PC-9 (cell line): ENCODE measurements at regions not wholly inside any gene's neighbourhood (a gene's known extent, or its start where the extent isn't known, plus 50 kb on each side); places are given as distances from the start of the nearest gene placed in this dataset.

Source experiments
- BruUV-seq: library from RNA; stranded (reverse); fragments of 400-500 nt; replicated peaks from 2 replicates; lab custom pipeline; 2021; lab: Mats Ljungman, UMichigan
- CTCF ChIA-PET: fragments of 300-600 bp; sonication (Branson Sonifier 250); formaldehyde crosslinking; loops from one replicate; lab custom pipeline; 2022; ENCODE audit warnings: antibody characterized with exemption; lab: Charles Lee
- POLR2A ChIA-PET: fragments of 300-600 bp; sonication (Branson Sonifier 250); formaldehyde crosslinking; loops from one replicate; lab custom pipeline; 2022; ENCODE audit warnings: antibody characterized with exemption; ENCODE audit not compliant: unreplicated experiment; lab: Charles Lee
- DNase-seq, 2 experiments: peaks; one replicate each; pipeline versions ENCODE4 v3.0.0 to v3.0.0-alpha.2; 2015 to 2022; ENCODE audit warnings: mixed read lengths in 1 of 2
- H2AFZ ChIP-seq: fragments of 200-600 bp; sonication (generic); 2 replicates; pipeline ENCODE4 v1.8.1; 2017; ENCODE audit warnings: antibody characterized with exemption
- H3F3A ChIP-seq: fragments of 200-600 bp; sonication (generic); 2 replicates; pipeline ENCODE4 v1.8.1; 2017; ENCODE audit warnings: antibody characterized with exemption, mild to moderate bottlenecking, low read depth; ENCODE audit not compliant: insufficient read depth
- H3K27ac ChIP-seq: fragments of 200-600 bp; sonication (generic); 2 replicates; pipeline ENCODE4 v1.6.1; 2016; ENCODE audit warnings: mixed run types
- H3K27me3 ChIP-seq: fragments of 200-600 bp; sonication (generic); 2 replicates; pipeline ENCODE4 v1.6.1; 2016; ENCODE audit warnings: low read depth, mixed run types; ENCODE audit not compliant: insufficient read depth
- H3K36me3 ChIP-seq: fragments of 200-600 bp; sonication (generic); 2 replicates; pipeline ENCODE4 v1.6.1; 2016; ENCODE audit warnings: low read depth, mixed run types
- H3K4me1 ChIP-seq: fragments of 200-600 bp; sonication (generic); replicated peaks from 2 replicates; pipeline ENCODE4 v1.6.1; 2016; ENCODE audit warnings: mixed run types; ENCODE audit not compliant: insufficient read depth
- H3K4me2 ChIP-seq: fragments of 200-600 bp; sonication (generic); 2 replicates; pipeline ENCODE4 v1.6.1; 2017; ENCODE audit warnings: mixed run types
- H3K4me3 ChIP-seq: fragments of 200-600 bp; sonication (generic); 2 replicates; pipeline ENCODE4 v1.6.1; 2016; ENCODE audit warnings: mixed run types
- H3K79me2 ChIP-seq: fragments of 200-600 bp; sonication (generic); 2 replicates; pipeline ENCODE4 v1.6.1; 2017; ENCODE audit warnings: low read depth, mixed run types
- H3K9me2 ChIP-seq: fragments of 200-600 bp; sonication (generic); 2 replicates; pipeline ENCODE4 v1.8.1; 2017; ENCODE audit warnings: mild to moderate bottlenecking; ENCODE audit not compliant: insufficient read depth
- H3K9me3 ChIP-seq: fragments of 200-600 bp; sonication (generic); 2 replicates; pipeline ENCODE4 v1.8.1; 2016; ENCODE audit warnings: low read depth; ENCODE audit not compliant: insufficient read depth
- H4K20me1 ChIP-seq: fragments of 200-600 bp; sonication (generic); 2 replicates; pipeline ENCODE4 v1.8.1; 2017; ENCODE audit not compliant: insufficient read depth
- EZH2 ChIP-seq: fragments of 200-600 bp; sonication (generic); IDR thresholded peaks from 2 replicates; pipeline ENCODE4 v1.8.0; 2017; ENCODE audit warnings: antibody characterized with exemption, low read depth
- intact Hi-C: fragments of 100-400 bp; cut with micrococcal nuclease; formaldehyde crosslinking; loops from one replicate; pipeline ENCODE4 v1.10.0; 2022; ENCODE audit not compliant: unreplicated experiment
- TF ChIP-seq, protein P1 (sequence below): fragments of 200-600 bp; sonication (generic); conservative IDR thresholded peaks from 2 replicates; pipeline ENCODE4 v1.6.1; 2017; ENCODE audit warnings: mixed run types, antibody characterized with exemption, mild to moderate bottlenecking, moderate library complexity

DNA sequence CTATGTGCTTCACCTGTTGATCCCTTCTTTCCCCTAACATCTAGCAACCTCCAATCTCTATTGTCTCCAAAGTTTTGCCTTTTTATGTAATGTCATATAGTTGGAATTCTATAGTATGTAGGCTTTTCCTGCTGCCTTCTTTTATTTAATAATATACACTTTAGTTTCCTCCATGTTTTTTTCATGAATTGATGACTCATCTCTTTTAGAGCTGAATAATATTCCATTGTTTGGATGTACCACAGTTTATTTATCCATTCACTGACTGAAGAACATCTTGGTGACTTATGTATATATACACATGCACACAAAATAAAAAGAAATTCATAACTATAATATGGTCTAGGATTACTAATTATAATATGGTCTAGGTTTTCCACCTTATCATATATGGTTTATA, 1314.2 kb downstream of the OTOL1 start:
- no TSS peak for BruUV-seq
- intact Hi-C loops, result no loop called here
- H4K20me1 ChIP-seq, result no peaks in the 10 kb centered on the region

DNA sequence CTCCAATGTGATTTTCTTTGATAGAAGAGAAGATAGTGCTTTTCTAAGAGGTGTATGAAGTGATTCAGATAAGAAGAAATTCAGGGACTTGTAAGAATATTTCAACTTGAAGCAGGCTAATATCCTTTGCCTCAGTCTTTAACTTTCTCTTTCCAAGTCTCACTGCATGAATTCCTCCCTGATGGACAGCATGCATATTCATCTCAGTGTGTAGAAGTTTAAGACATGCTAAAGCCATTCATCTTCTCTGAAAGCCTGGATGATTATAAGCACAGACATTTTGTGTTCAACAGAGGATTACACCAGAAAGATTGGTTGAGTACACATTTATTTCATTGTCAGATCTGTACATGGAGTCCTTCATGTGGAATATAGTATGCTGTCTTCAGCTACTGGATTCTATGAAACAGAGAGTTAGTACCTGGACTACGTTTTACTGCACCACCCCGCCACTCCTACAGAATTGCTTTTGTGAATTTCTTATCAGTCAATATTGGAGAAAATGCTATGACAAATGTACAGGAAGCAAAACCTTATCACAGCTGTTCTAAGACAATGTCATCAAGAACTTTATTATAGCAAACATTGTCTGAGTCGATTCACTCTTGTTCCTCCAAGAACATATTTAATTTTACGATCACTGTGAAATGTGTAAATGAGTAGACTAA, 1346.1 kb downstream of the OTOL1 start:
- H3K27ac ChIP-seq, result no peak overlapping the region
- no peaks in the 10 kb centered on the region for H3K4me1 ChIP-seq
- no TSS peak for BruUV-seq
- no peaks in the 10 kb centered on the region for H3K36me3 ChIP-seq
- CTCF ChIA-PET, result no interaction called here
- no peak for DNase-seq
- no peak overlapping the region for H3K4me2 ChIP-seq
- H3K9me2 ChIP-seq, result no peaks in the 10 kb centered on the region
- intact Hi-C loops, result no loop called here
- H3K4me3 ChIP-seq, result no peak overlapping the region
- H3K9me3 ChIP-seq, result no peaks in the 10 kb centered on the region
- H3K27me3 ChIP-seq, result no peaks in the 10 kb centered on the region
- no peak for TF ChIP-seq EZH2
- no peak overlapping the region for H2AFZ ChIP-seq
- POLR2A ChIA-PET, result no interaction called here
- no peaks in the 10 kb centered on the region for H3K79me2 ChIP-seq
- H4K20me1 ChIP-seq, result no peaks in the 10 kb centered on the region
- H3F3A ChIP-seq, result no peaks in the 10 kb centered on the region

More for the DNA sequence above, 1314.2 kb downstream of the OTOL1 start:
- no peaks in the 10 kb centered on the region for H3K79me2 ChIP-seq
- H3K9me2 ChIP-seq, result no peaks in the 10 kb centered on the region
- DNase-seq, result no peak
- H3K9me3 ChIP-seq, result no peaks in the 10 kb centered on the region
- POLR2A ChIA-PET, result no interaction called here
- no peak overlapping the region for H3K4me3 ChIP-seq
- H2AFZ ChIP-seq, result no peak overlapping the region
- no peak for TF ChIP-seq EZH2
- TF ChIP-seq, protein P1, sequence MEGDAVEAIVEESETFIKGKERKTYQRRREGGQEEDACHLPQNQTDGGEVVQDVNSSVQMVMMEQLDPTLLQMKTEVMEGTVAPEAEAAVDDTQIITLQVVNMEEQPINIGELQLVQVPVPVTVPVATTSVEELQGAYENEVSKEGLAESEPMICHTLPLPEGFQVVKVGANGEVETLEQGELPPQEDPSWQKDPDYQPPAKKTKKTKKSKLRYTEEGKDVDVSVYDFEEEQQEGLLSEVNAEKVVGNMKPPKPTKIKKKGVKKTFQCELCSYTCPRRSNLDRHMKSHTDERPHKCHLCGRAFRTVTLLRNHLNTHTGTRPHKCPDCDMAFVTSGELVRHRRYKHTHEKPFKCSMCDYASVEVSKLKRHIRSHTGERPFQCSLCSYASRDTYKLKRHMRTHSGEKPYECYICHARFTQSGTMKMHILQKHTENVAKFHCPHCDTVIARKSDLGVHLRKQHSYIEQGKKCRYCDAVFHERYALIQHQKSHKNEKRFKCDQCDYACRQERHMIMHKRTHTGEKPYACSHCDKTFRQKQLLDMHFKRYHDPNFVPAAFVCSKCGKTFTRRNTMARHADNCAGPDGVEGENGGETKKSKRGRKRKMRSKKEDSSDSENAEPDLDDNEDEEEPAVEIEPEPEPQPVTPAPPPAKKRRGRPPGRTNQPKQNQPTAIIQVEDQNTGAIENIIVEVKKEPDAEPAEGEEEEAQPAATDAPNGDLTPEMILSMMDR, result no peak
- no peaks in the 10 kb centered on the region for H3K4me1 ChIP-seq
- H3K36me3 ChIP-seq, result no peaks in the 10 kb centered on the region
- no peak overlapping the region for H3K4me2 ChIP-seq
- CTCF ChIA-PET, result no interaction called here
- H3F3A ChIP-seq, result no peaks in the 10 kb centered on the region
- no peaks in the 10 kb centered on the region for H3K27me3 ChIP-seq
- H3K27ac ChIP-seq, result no peak overlapping the region

DNA sequence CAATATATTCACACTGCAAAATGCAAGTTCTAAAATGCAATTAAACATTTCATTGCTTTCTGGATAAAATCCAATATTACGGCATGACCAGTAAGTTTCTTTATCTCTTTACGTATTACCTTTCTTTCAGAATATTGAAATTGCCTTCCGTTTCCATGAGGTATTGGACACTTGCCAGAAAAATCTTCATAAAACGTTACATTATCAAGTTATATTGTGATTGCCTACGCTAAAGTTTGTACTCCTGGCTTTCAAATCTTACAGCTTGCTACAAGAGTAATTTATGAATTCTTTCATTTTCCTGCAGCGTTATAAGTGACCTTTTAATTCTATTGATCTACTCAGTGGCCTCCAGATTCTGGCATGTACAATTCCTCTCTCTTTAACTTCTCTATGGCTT, 1349.3 kb downstream of the OTOL1 start:
- intact Hi-C loops, result no loop called here
- H3K79me2 ChIP-seq, result no peaks in the 10 kb centered on the region
- no peak overlapping the region for H3K4me3 ChIP-seq
- no peaks in the 10 kb centered on the region for H3K36me3 ChIP-seq
- H3K27me3 ChIP-seq, result no peaks in the 10 kb centered on the region
- TF ChIP-seq, protein P1, result no peak
- TF ChIP-seq EZH2, result no peak
- ChIA-PET CTCF (no interaction called here), POLR2A (no interaction called here)
- no peak overlapping the region for H3K4me2 ChIP-seq
- no peaks in the 10 kb centered on the region for H3K4me1 ChIP-seq
- H3K9me3 ChIP-seq, result no peaks in the 10 kb centered on the region
- no peak overlapping the region for H3K27ac ChIP-seq
- no peak for DNase-seq
- H3K9me2 ChIP-seq, result no peaks in the 10 kb centered on the region
- BruUV-seq, result no TSS peak
- H2AFZ ChIP-seq, result no peak overlapping the region
- H4K20me1 ChIP-seq, result no peaks in the 10 kb centered on the region
- no peaks in the 10 kb centered on the region for H3F3A ChIP-seq

DNA sequence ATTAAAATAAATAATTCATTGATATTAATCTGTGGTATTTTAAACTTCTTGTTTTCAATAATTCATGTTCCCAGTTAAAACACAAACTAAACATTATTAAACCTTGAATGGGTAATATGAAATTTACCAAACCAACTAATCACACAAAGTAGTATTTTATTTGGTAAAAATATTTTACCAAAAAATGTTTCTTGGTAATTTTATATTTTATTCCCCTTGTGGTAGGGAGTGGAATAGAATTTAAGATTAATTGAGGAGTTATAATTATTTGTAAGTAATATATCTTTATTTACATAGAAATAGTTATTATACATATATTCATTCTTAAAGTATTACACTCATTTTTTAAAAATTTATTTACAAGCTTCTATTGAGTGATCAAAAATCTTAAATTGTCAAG, 1350.9 kb downstream of the OTOL1 start:
- no TSS peak for BruUV-seq
- H3K9me2 ChIP-seq, result no peaks in the 10 kb centered on the region
- no peaks in the 10 kb centered on the region for H4K20me1 ChIP-seq
- no peak overlapping the region for H3K4me3 ChIP-seq
- CTCF ChIA-PET, result no interaction called here
- TF ChIP-seq EZH2, result no peak
- TF ChIP-seq, protein P1, result no peak
- no peaks in the 10 kb centered on the region for H3F3A ChIP-seq
- H3K27ac ChIP-seq, result no peak overlapping the region
- no peaks in the 10 kb centered on the region for H3K4me1 ChIP-seq
- no peaks in the 10 kb centered on the region for H3K79me2 ChIP-seq
- H2AFZ ChIP-seq, result no peak overlapping the region
- no peaks in the 10 kb centered on the region for H3K27me3 ChIP-seq
- POLR2A ChIA-PET, result no interaction called here
- no peaks in the 10 kb centered on the region for H3K36me3 ChIP-seq
- intact Hi-C loops, result no loop called here
- no peak overlapping the region for H3K4me2 ChIP-seq
- no peaks in the 10 kb centered on the region for H3K9me3 ChIP-seq
- no peak for DNase-seq
